ENCODE measurements at regions not wholly inside any gene's neighbourhood (a gene's known extent, or its start where the extent isn't known, plus 50 kb on each side); places are given as distances from the start of the nearest gene placed in this dataset.

GRCh38 chr6:168880271-168880670 is 373.4 kb downstream of the THBS2 start:
- Histone ChIP-seq H3K4me3 (ENCODE audit: low read depth, low read length) (no peak overlapping the region), H3K27me3 (replicated peaks) (no peaks in the 10 kb centered on the region), H3K27ac (no peak overlapping the region), H3K36me3 (replicated peaks) (no peaks in the 10 kb centered on the region)
- TF ChIP-seq CTCF (IDR thresholded peaks at IDR 0.05; ENCODE audit: low read depth, low read length, missing control alignments): no peak
- DNase-seq: no peak
- in situ Hi-C loops (cut with HindIII; ENCODE audit: low pct_ligation_motif_present, low sequenced_read_pairs): no loop called here

- DNase-seq: no peak
- Histone ChIP-seq H3K4me3 (ENCODE audit: low read depth, low read length) (no peak overlapping the region), H3K27ac (no peak overlapping the region), H3K36me3 (replicated peaks) (no peaks in the 10 kb centered on the region), H3K27me3 (replicated peaks) (no peaks in the 10 kb centered on the region)
- no peak for TF ChIP-seq CTCF (IDR thresholded peaks at IDR 0.05; ENCODE audit: low read depth, low read length, missing control alignments)
- in situ Hi-C loops (cut with HindIII; ENCODE audit: low pct_ligation_motif_present, low sequenced_read_pairs): no loop called here
Observed at GRCh38 chr6:168877821-168878282, 375.8 kb downstream of the THBS2 start.

- Histone ChIP-seq H3K4me3 (ENCODE audit: low read depth, low read length) (no peak overlapping the region), H3K36me3 (replicated peaks) (no peaks in the 10 kb centered on the region), H3K27ac (no peak overlapping the region), H3K27me3 (replicated peaks) (no peaks in the 10 kb centered on the region)
- no peak for DNase-seq
- in situ Hi-C loops (cut with HindIII; ENCODE audit: low pct_ligation_motif_present, low sequenced_read_pairs): no loop called here
- TF ChIP-seq CTCF (IDR thresholded peaks at IDR 0.05; ENCODE audit: low read depth, low read length, missing control alignments): no peak
Observed at GRCh38 chr6:168876956-168877355, 376.7 kb downstream of the THBS2 start.

GRCh38 chr6:168875811-168876576 is 377.7 kb downstream of the THBS2 start:
- no peaks in the 10 kb centered on the region for H3K36me3 ChIP-seq (replicated peaks)
- in situ Hi-C loops (cut with HindIII; ENCODE audit: low pct_ligation_motif_present, low sequenced_read_pairs): no loop called here
- TF ChIP-seq CTCF (IDR thresholded peaks at IDR 0.05; ENCODE audit: low read depth, low read length, missing control alignments): no peak
- H3K4me3 ChIP-seq (ENCODE audit: low read depth, low read length): no peak overlapping the region
- no peak for DNase-seq
- no peaks in the 10 kb centered on the region for H3K27me3 ChIP-seq (replicated peaks)
- no peak overlapping the region for H3K27ac ChIP-seq

- DNase-seq: no peak
- no peak overlapping the region for H3K4me3 ChIP-seq (ENCODE audit: low read depth, low read length)
- in situ Hi-C loops (cut with HindIII; ENCODE audit: low pct_ligation_motif_present, low sequenced_read_pairs): no loop called here
Observed at GRCh38 chr6:168874637-168875036, 379.0 kb downstream of the THBS2 start.

More at GRCh38 chr6:168874637-168875036, 379.0 kb downstream of the THBS2 start:
- Histone ChIP-seq H3K27ac (no peak overlapping the region), H3K27me3 (replicated peaks) (no peaks in the 10 kb centered on the region), H3K36me3 (replicated peaks) (no peaks in the 10 kb centered on the region)
- no peak for TF ChIP-seq CTCF (IDR thresholded peaks at IDR 0.05; ENCODE audit: low read depth, low read length, missing control alignments)

Measured in brain microvascular endothelial cell (primary cell).